GM12878 (cell line): ENCODE measurements at regions not wholly inside any gene's neighbourhood (a gene's known extent, or its start where the extent isn't known, plus 50 kb on each side); places are given as distances from the start of the nearest gene placed in this dataset.

Source experiments
- ATAC-seq: fragments of 200-7000 bp; cut with Tn5 transposase; 3 replicates; pipeline ENCODE4 v1.9.1; 2020; ENCODE audit warnings: mild to moderate bottlenecking, moderate library complexity
- BruUV-seq: library from RNA; stranded (reverse); fragments of 400-500 nt; replicated peaks from 2 replicates; lab custom pipeline; 2021; lab: Mats Ljungman, UMichigan
- CTCF ChIA-PET: fragments of 300-600 bp; sonication (Branson Sonifier 250); formaldehyde crosslinking; extraction: SDS; loops from one replicate; lab custom pipeline; 2021; ENCODE audit warnings: inconsistent platforms; lab: Yijun Ruan, JAX
- POLR2A ChIA-PET: fragments of 350-600 bp; formaldehyde crosslinking; extraction: SDS; loops from one replicate; lab custom pipeline; 2021; ENCODE audit warnings: inconsistent platforms; lab: Charles Lee
- RAD21 ChIA-PET: fragments of 300-600 bp; sonication (Branson Sonifier 250); formaldehyde crosslinking; loops from one replicate; lab custom pipeline; 2023; ENCODE audit warnings: antibody characterized with exemption; ENCODE audit not compliant: unreplicated experiment; lab: Charles Lee
- SMC1A ChIA-PET: fragments of 300-600 bp; sonication (Branson Sonifier 250); formaldehyde crosslinking; loops from one replicate; lab custom pipeline; 2023; ENCODE audit not compliant: unreplicated experiment, uncharacterized antibody; lab: Charles Lee
- DNase-seq: peaks from one replicate; pipeline ENCODE4 v3.0.0-alpha.2; 2011; ENCODE audit warnings: low read depth, low spot score
- FAIRE-seq: peaks from 3 replicates; lab custom pipeline; 2011; peaks lifted over from hg19 to GRCh38; lab: Jason Lieb, UNC
- H2AFZ ChIP-seq: 2 replicates; pipeline ENCODE4 v1.6.0; 2011; ENCODE audit warnings: low read depth, low read length, control low read depth; ENCODE audit not compliant: control insufficient read depth
- H3K27ac ChIP-seq: 2 replicates; pipeline ENCODE4 v1.5.1; 2011; ENCODE audit warnings: control low read depth; ENCODE audit not compliant: control insufficient read depth, insufficient read depth
- H3K27me3 ChIP-seq, 2 experiments: replicated peaks in 1 of 2; 2 replicates each; pipeline versions ENCODE4 v1.6.0 to v1.6.1; 2011; ENCODE audit warnings: low read length in 1 of 2; ENCODE audit not compliant: control insufficient read depth in 2 of 2, insufficient read depth in 2 of 2
- H3K36me3 ChIP-seq, 2 experiments: 2 replicates each; pipeline ENCODE4 v1.5.1; 2011; ENCODE audit warnings: low read length in 1 of 2; ENCODE audit not compliant: control insufficient read depth in 2 of 2, insufficient read depth in 2 of 2
- H3K4me1 ChIP-seq: 2 replicates; pipeline ENCODE4 v1.6.1; 2011; ENCODE audit warnings: mild to moderate bottlenecking, low read length, moderate library complexity, mixed read lengths; ENCODE audit not compliant: control insufficient read depth, insufficient read depth
- H3K4me2 ChIP-seq: 2 replicates; pipeline ENCODE4 v1.6.0; 2011; ENCODE audit warnings: control low read depth; ENCODE audit not compliant: control insufficient read depth, insufficient read depth
- H3K4me3 ChIP-seq: fragments of 200-600 bp; sonication (generic); 2 replicates; pipeline ENCODE4 v1.5.1; 2016
- H3K79me2 ChIP-seq: 2 replicates; pipeline ENCODE4 v1.6.0; 2011; ENCODE audit warnings: low read length; ENCODE audit not compliant: control insufficient read depth, insufficient read depth
- H3K9ac ChIP-seq: 2 replicates; pipeline ENCODE4 v1.8.0; 2011; ENCODE audit warnings: low read length, control low read depth, mixed read lengths; ENCODE audit not compliant: control insufficient read depth, insufficient read depth
- H3K9me3 ChIP-seq: replicated peaks from 3 replicates; pipeline ENCODE4 v1.5.1; 2011; ENCODE audit warnings: mild to moderate bottlenecking, low read length; ENCODE audit not compliant: control insufficient read depth, insufficient read depth
- H4K20me1 ChIP-seq: 2 replicates; pipeline ENCODE4 v1.6.0; 2011; ENCODE audit not compliant: control insufficient read depth, insufficient read depth
- EGR1 ChIP-seq, 2 experiments: IDR thresholded peaks; 1 replicate in 1 of 2; 2 replicates in 1 of 2; pipeline ENCODE4 v1.6.1; 2011 to 2012; ENCODE audit warnings: low read depth in 2 of 2, low read length in 2 of 2, borderline replicate concordance in 1 of 2, mild to moderate bottlenecking in 1 of 2, moderate library complexity in 1 of 2
- ESRRA ChIP-seq: IDR thresholded peaks from 2 replicates; pipeline ENCODE4 v1.6.1; 2012; ENCODE audit warnings: mild to moderate bottlenecking, low read length, improper control_type of control experiment
- HDAC2 ChIP-seq: fragments of 200-600 bp; sonication (generic); IDR thresholded peaks from 2 replicates; pipeline ENCODE4 v1.6.1; 2017
- JUND ChIP-seq: IDR thresholded peaks from 2 replicates; pipeline ENCODE4 v1.6.1; 2012; ENCODE audit warnings: low read depth, mild to moderate bottlenecking, low read length, improper control_type of control experiment, moderate library complexity
- POLR2AphosphoS5 ChIP-seq: IDR thresholded peaks from 2 replicates; pipeline ENCODE4 v1.6.1; 2011; ENCODE audit warnings: mild to moderate bottlenecking, low read length, inconsistent platforms
- ZNF207 ChIP-seq: fragments of 450-650 bp; IDR thresholded peaks from 2 replicates; pipeline ENCODE4 v1.6.1; 2014; ENCODE audit warnings: antibody characterized with exemption, mild to moderate bottlenecking, borderline replicate concordance
- WGBS: methylation state at CpG from one replicate; pipeline ENCODE4 v1.1.6; 2016; ENCODE audit warnings: low lambda C conversion rate; ENCODE audit not compliant: insufficient replicate concordance, insufficient coverage; ENCODE audit errors: missing lambda C conversion rate; 5-methylcytosine and 5-hydroxymethylcytosine counted together
- in situ Hi-C: fragments of 300-500 bp; cut with MboI; formaldehyde crosslinking; loops from 9 replicates; pipeline ENCODE4 v1.14.3; 2018; ENCODE audit warnings: mixed read lengths
- intact Hi-C: fragments of 100-400 bp; cut with micrococcal nuclease; formaldehyde crosslinking; loops from one replicate; pipeline ENCODE4 v1.14.2; 2022; ENCODE audit not compliant: unreplicated experiment
- TF ChIP-seq, protein P1 (sequence below): fragments of 450-650 bp; formaldehyde crosslinking; IDR thresholded peaks from 2 replicates; pipeline ENCODE4 v1.5.0; 2022; ENCODE audit warnings: mild to moderate bottlenecking, missing genetic modification characterization
- TF ChIP-seq, protein P2 (sequence below): IDR thresholded peaks from 2 replicates; pipeline ENCODE4 v1.6.1; 2011; ENCODE audit warnings: low read depth, low read length, improper control_type of control experiment, borderline replicate concordance

DNA sequence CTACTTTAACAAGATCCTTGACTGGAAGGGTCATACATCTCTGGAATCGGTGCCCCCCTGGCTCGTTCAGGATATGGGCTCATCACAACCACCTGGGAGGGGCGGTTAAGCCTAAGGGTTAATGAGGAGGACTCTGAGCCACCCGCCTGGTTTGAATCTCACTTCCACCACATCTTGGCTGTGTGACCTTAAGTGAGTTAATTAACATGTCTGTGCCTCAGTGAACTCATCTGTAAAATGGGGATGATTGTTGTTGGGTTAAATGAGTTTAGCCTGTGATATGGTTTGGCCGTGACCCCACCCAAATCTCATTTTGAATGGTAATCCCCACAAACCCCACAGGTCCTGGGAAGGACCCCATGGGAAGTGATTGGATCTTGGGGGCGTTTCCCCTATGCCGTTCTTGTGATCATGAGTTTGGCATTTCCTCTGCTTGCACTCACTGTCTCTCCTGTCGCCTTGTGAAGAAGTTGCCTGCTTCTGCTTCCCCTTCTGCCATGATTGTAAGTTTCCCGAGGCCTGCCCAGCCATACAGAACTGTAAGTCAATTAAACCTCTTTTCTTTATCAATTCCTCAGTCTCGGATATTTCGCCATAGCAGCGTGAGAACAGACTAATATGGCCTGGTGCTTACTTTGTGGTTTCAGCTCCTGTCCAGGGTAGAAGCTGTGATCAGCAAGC lies 214.0 kb upstream of the CIBAR2 start:
- SMC1A ChIA-PET, result no interaction called here
- H3K4me2 ChIP-seq, result no peak overlapping the region
- FAIRE-seq, result no peak

More for the DNA sequence above, 214.0 kb upstream of the CIBAR2 start:
- RAD21 ChIA-PET, result no interaction called here
- in situ Hi-C loops, result no loop called here
- POLR2A ChIA-PET, result no interaction called here
- BruUV-seq, result no TSS peak
- Histone ChIP-seq H3K27me3 (peaks cover 0 to 11% of the 10 kb centered on the region in 2 experiments; a peak in 2 of 4 replicates), H3K4me3 (no peak overlapping the region), H3K79me2 (no peaks in the 10 kb centered on the region), H3K9ac (no peak overlapping the region), H3K27ac (no peak overlapping the region), H2AFZ (no peak overlapping the region), H3K4me1 (no peaks in the 10 kb centered on the region), H3K36me3 (no peaks in the 10 kb centered on the region), H3K9me3 (no peaks in the 10 kb centered on the region; the same call in 2 of the 3 replicates), H4K20me1 (no peaks in the 10 kb centered on the region)
- no peak for ATAC-seq
- no peak for TF ChIP-seq HDAC2
- TF ChIP-seq ZNF207, result no peak
- TF ChIP-seq, protein P1, sequence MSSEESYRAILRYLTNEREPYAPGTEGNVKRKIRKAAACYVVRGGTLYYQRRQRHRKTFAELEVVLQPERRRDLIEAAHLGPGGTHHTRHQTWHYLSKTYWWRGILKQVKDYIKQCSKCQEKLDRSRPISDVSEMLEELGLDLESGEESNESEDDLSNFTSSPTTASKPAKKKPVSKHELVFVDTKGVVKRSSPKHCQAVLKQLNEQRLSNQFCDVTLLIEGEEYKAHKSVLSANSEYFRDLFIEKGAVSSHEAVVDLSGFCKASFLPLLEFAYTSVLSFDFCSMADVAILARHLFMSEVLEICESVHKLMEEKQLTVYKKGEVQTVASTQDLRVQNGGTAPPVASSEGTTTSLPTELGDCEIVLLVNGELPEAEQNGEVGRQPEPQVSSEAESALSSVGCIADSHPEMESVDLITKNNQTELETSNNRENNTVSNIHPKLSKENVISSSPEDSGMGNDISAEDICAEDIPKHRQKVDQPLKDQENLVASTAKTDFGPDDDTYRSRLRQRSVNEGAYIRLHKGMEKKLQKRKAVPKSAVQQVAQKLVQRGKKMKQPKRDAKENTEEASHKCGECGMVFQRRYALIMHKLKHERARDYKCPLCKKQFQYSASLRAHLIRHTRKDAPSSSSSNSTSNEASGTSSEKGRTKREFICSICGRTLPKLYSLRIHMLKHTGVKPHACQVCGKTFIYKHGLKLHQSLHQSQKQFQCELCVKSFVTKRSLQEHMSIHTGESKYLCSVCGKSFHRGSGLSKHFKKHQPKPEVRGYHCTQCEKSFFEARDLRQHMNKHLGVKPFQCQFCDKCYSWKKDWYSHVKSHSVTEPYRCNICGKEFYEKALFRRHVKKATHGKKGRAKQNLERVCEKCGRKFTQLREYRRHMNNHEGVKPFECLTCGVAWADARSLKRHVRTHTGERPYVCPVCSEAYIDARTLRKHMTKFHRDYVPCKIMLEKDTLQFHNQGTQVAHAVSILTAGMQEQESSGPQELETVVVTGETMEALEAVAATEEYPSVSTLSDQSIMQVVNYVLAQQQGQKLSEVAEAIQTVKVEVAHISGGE (CRISPR knock-in tag), result no peak
- no peak for TF ChIP-seq EGR1 (IDR thresholded peaks at IDR 0.05; ENCODE audit: borderline replicate concordance in 1 of 2, low read depth in 2 of 2, low read length in 2 of 2)
- TF ChIP-seq, protein P2, sequence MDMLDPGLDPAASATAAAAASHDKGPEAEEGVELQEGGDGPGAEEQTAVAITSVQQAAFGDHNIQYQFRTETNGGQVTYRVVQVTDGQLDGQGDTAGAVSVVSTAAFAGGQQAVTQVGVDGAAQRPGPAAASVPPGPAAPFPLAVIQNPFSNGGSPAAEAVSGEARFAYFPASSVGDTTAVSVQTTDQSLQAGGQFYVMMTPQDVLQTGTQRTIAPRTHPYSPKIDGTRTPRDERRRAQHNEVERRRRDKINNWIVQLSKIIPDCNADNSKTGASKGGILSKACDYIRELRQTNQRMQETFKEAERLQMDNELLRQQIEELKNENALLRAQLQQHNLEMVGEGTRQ, result no peak
- TF ChIP-seq JUND, result no peak
- TF ChIP-seq POLR2AphosphoS5, result no peak
- no peak for TF ChIP-seq ESRRA
- CTCF ChIA-PET, result no interaction called here
- DNase-seq, result no peak
- 33% methylated on average over 12 of the region's 12 CpGs for WGBS
- intact Hi-C loops, result loop anchor here (2.0 kb wide), 1 partner anchor 19 kb away; no protein-coding TSS in a partner anchor
